SK-N-SH (cell line): ENCODE measurements at regions not wholly inside any gene's neighbourhood (a gene's known extent, or its start where the extent isn't known, plus 50 kb on each side); places are given as distances from the start of the nearest gene placed in this dataset.

Experiments used
- CTCF ChIA-PET: fragments of 300-600, 350-600 bp; formaldehyde crosslinking; extraction: SDS; loops from one replicate; lab custom pipeline; 2021; lab: Yijun Ruan, JAX
- POLR2A ChIA-PET: fragments of 350-600 bp; sonication (Branson Sonifier 250); formaldehyde crosslinking; extraction: SDS; loops from one replicate; lab custom pipeline; 2020; ENCODE audit warnings: antibody characterized with exemption, inconsistent platforms; lab: Yijun Ruan, JAX
- DNase-seq: peaks from one replicate; pipeline ENCODE4 v3.0.0; 2012
- H2AFZ ChIP-seq: fragments of 200-600 bp; sonication (generic); 2 replicates; pipeline ENCODE4 v1.8.1; 2016; ENCODE audit warnings: antibody characterized with exemption, mild to moderate bottlenecking, low read depth
- H3F3A ChIP-seq: fragments of 200-600 bp; sonication (generic); replicated peaks from 2 replicates; pipeline ENCODE3; 2016; ENCODE audit warnings: antibody characterized with exemption, mild to moderate bottlenecking; ENCODE audit not compliant: insufficient read depth
- H3K27ac ChIP-seq, 2 experiments: fragments of 200-500 bp in 1 of 2; fragments of 200-600 bp in 1 of 2; sonication (Bioruptor generic) in 1 of 2; sonication (generic), shearing (Covaris generic) in 1 of 2; 2 replicates each; pipeline versions ENCODE4 v1.5.1 to v1.6.1; 2014 to 2016; ENCODE audit warnings: low read depth in 2 of 2, inconsistent platforms in 1 of 2, low read length in 1 of 2, mild to moderate bottlenecking in 1 of 2, mixed read lengths in 1 of 2
- H3K27me3 ChIP-seq: fragments of 200-600 bp; sonication (generic), shearing (Covaris generic); 2 replicates; pipeline ENCODE4 v1.6.1; 2016; ENCODE audit warnings: mixed run types; ENCODE audit not compliant: insufficient read depth
- H3K36me3 ChIP-seq, 2 experiments: fragments of 200-500 bp in 1 of 2; fragments of 200-600 bp in 1 of 2; sonication (Bioruptor generic) in 1 of 2; sonication (generic) in 1 of 2; replicated peaks in 1 of 2; 2 replicates each; pipeline versions ENCODE3 to v1.5.1; 2014 to 2016; ENCODE audit warnings: low read length in 1 of 2, mild to moderate bottlenecking in 1 of 2; ENCODE audit not compliant: insufficient read depth in 2 of 2, control insufficient read depth in 1 of 2
- H3K4me1 ChIP-seq, 2 experiments: fragments of 200-500 bp in 1 of 2; fragments of 200-600 bp in 1 of 2; sonication (Bioruptor generic) in 1 of 2; sonication (generic), shearing (Covaris generic) in 1 of 2; 2 replicates each; pipeline versions ENCODE4 v1.5.1 to v1.6.1; 2014 to 2016; ENCODE audit warnings: low read depth in 1 of 2, low read length in 1 of 2, mixed run types in 1 of 2; ENCODE audit not compliant: insufficient read depth in 2 of 2, control insufficient read depth in 1 of 2
- H3K4me2 ChIP-seq: fragments of 200-600 bp; sonication (generic), shearing (Covaris generic); 2 replicates; pipeline ENCODE4 v1.6.1; 2017; ENCODE audit warnings: mixed run types
- H3K4me3 ChIP-seq, 2 experiments: fragments of 200-500 bp in 1 of 2; fragments of 200-600 bp in 1 of 2; sonication (Bioruptor generic) in 1 of 2; sonication (generic), shearing (Covaris generic) in 1 of 2; 2 replicates each; pipeline versions ENCODE4 v1.5.1 to v1.8.1; 2014 to 2016; ENCODE audit warnings: low read depth in 2 of 2, inconsistent platforms in 1 of 2, low read length in 1 of 2, mild to moderate bottlenecking in 1 of 2, mixed read lengths in 1 of 2, moderate library complexity in 1 of 2
- H3K79me2 ChIP-seq: fragments of 200-600 bp; sonication (generic); 2 replicates; pipeline ENCODE4 v1.8.1; 2017; ENCODE audit warnings: mild to moderate bottlenecking; ENCODE audit not compliant: insufficient read depth
- H3K9ac ChIP-seq: fragments of 200-600 bp; sonication (generic); 2 replicates; pipeline ENCODE4 v1.6.1; 2017; ENCODE audit warnings: mixed run types
- H3K9me2 ChIP-seq: fragments of 200-600 bp; sonication (generic); 2 replicates; pipeline ENCODE4 v1.6.1; 2017; ENCODE audit warnings: mixed run types
- H3K9me3 ChIP-seq: fragments of 200-600 bp; sonication (generic); 2 replicates; pipeline ENCODE4 v1.6.1; 2017; ENCODE audit warnings: mixed run types, mild to moderate bottlenecking, moderate library complexity
- H4K20me1 ChIP-seq: fragments of 200-600 bp; sonication (generic); 2 replicates; pipeline ENCODE4 v1.6.1; 2017; ENCODE audit warnings: mild to moderate bottlenecking, mixed run types; ENCODE audit not compliant: insufficient read depth
- CTCF ChIP-seq: fragments of 200-600 bp; sonication (generic); IDR thresholded peaks from 2 replicates; pipeline ENCODE4 v1.6.1; 2017; ENCODE audit warnings: antibody characterized with exemption, mild to moderate bottlenecking, moderate library complexity
- ELF1 ChIP-seq: IDR thresholded peaks from 2 replicates; pipeline ENCODE4 v1.4.0; 2012
- FOSL2 ChIP-seq: IDR thresholded peaks from 2 replicates; pipeline ENCODE4 v1.4.0; 2012; ENCODE audit warnings: low read depth, mild to moderate bottlenecking, moderate library complexity, borderline replicate concordance
- FOXJ3 ChIP-seq: sonication (generic); formaldehyde crosslinking; IDR thresholded peaks from 2 replicates; pipeline ENCODE4 v1.5.1; 2020; ENCODE audit warnings: mild to moderate bottlenecking, missing genetic modification reagents
- IRF3 ChIP-seq: fragments of 150-350 bp; IDR thresholded peaks from 2 replicates; pipeline ENCODE4 v1.6.1; 2016; ENCODE audit warnings: mild to moderate bottlenecking, low read depth, low read length
- JUND ChIP-seq: IDR thresholded peaks from 2 replicates; pipeline ENCODE4 v1.4.0; 2012
- MEF2A ChIP-seq: IDR thresholded peaks from 2 replicates; pipeline ENCODE4 v1.4.0; 2012; ENCODE audit warnings: low read depth, borderline replicate concordance
- MXI1 ChIP-seq: IDR thresholded peaks from 2 replicates; pipeline ENCODE4 v1.6.1; 2012; ENCODE audit warnings: mild to moderate bottlenecking, low read depth, low read length, improper control_type of control experiment
- NFIC ChIP-seq: IDR thresholded peaks from 2 replicates; pipeline ENCODE4 v1.4.0; 2012; ENCODE audit warnings: borderline replicate concordance
- POLR2AphosphoS5 ChIP-seq: IDR thresholded peaks from 2 replicates; pipeline ENCODE4 v1.6.1; 2012; ENCODE audit warnings: low read depth, low read length
- RFX5 ChIP-seq: IDR thresholded peaks from 2 replicates; pipeline ENCODE4 v1.6.1; 2012; ENCODE audit warnings: mild to moderate bottlenecking, improper control_type of control experiment, low read length
- SIN3A ChIP-seq: IDR thresholded peaks from 2 replicates; pipeline ENCODE4 v1.6.1; 2012; ENCODE audit warnings: low read depth, mild to moderate bottlenecking, low read length, moderate library complexity, borderline replicate concordance
- SMC3 ChIP-seq: IDR thresholded peaks from 2 replicates; pipeline ENCODE4 v1.6.1; 2012; ENCODE audit warnings: low read depth, low read length, improper control_type of control experiment
- TEAD4 ChIP-seq: IDR thresholded peaks from 2 replicates; pipeline ENCODE4 v1.4.0; 2012; ENCODE audit warnings: mild to moderate bottlenecking, borderline replicate concordance; ENCODE audit not compliant: insufficient read depth
- USF1 ChIP-seq: IDR thresholded peaks from 2 replicates; pipeline ENCODE4 v1.4.0; 2012; ENCODE audit warnings: low read depth, borderline replicate concordance
- YY1 ChIP-seq: IDR thresholded peaks from 2 replicates; pipeline ENCODE4 v1.4.0; 2012; ENCODE audit warnings: low read depth, mild to moderate bottlenecking
- WGBS: methylation state at CpG from one replicate; pipeline ENCODE4 v1.1.6; 2017; ENCODE audit warnings: low lambda C conversion rate; 5-methylcytosine and 5-hydroxymethylcytosine counted together

GRCh38 chr1:38522915-38523567 lies 336.5 kb downstream of the RRAGC start:
- Histone ChIP-seq H3K27me3 (peaks cover 20% of the 10 kb centered on the region; the same call in 1 of the 2 replicates), H2AFZ (no peak overlapping the region), H3K79me2 (no peaks in the 10 kb centered on the region), H3K36me3 (no peaks in the 10 kb centered on the region), H3K27ac (no peak overlapping the region), H3K4me2 (no peak overlapping the region), H3F3A (no peaks in the 10 kb centered on the region), H4K20me1 (no peaks in the 10 kb centered on the region), H3K9me3 (no peaks in the 10 kb centered on the region), H3K9me2 (no peaks in the 10 kb centered on the region), H3K9ac (no peak overlapping the region), H3K4me3 (no peak overlapping the region), H3K4me1 (no peaks in the 10 kb centered on the region; a peak in 1 of 4 replicates)
- no peak for TF ChIP-seq IRF3
- no peak for TF ChIP-seq USF1
- TF ChIP-seq MEF2A: no peak
- no peak for TF ChIP-seq JUND
- TF ChIP-seq SMC3: no peak
- TF ChIP-seq FOXJ3 (CRISPR knock-in tag): no peak
- no peak for TF ChIP-seq SIN3A
- TF ChIP-seq MXI1: no peak
- WGBS: 31% methylated on average over 10 of the region's 10 CpGs
- CTCF ChIA-PET: no interaction called here
- no peak for DNase-seq
- POLR2A ChIA-PET: no interaction called here

GRCh38 chr1:38516560-38516959 lies 343.0 kb downstream of the RRAGC start:
- no peaks in the 10 kb centered on the region for H3K9me2 ChIP-seq
- H3K27me3 ChIP-seq: peaks cover 9% of the 10 kb centered on the region; the same call in 1 of the 2 replicates
- ChIA-PET CTCF (no interaction called here), POLR2A (no interaction called here)
- DNase-seq: no peak
- H3K4me1 ChIP-seq: no peaks in the 10 kb centered on the region; a peak in 1 of 4 replicates
- no peak overlapping the region for H3K27ac ChIP-seq
- 26% methylated on average over 2 of the region's 2 CpGs for WGBS
- no peaks in the 10 kb centered on the region for H4K20me1 ChIP-seq
- TF ChIP-seq FOSL2 (no peak), TEAD4 (no peak), ELF1 (no peak), NFIC (no peak), IRF3 (no peak), FOXJ3 (CRISPR knock-in tag) (no peak), SMC3 (no peak), RFX5 (no peak), POLR2AphosphoS5 (no peak), CTCF (no peak), YY1 (no peak)
- H2AFZ ChIP-seq: no peak overlapping the region
- no peak overlapping the region for H3K4me3 ChIP-seq
- no peaks in the 10 kb centered on the region for H3K36me3 ChIP-seq
- no peaks in the 10 kb centered on the region for H3K9me3 ChIP-seq
- no peak overlapping the region for H3K4me2 ChIP-seq
- no peak overlapping the region for H3K9ac ChIP-seq
- no peaks in the 10 kb centered on the region for H3F3A ChIP-seq
- H3K79me2 ChIP-seq: no peaks in the 10 kb centered on the region
